Thyroid gland (tissue), 4 donors: ENCODE measurements at regions not wholly inside any gene's neighbourhood (a gene's known extent, or its start where the extent isn't known, plus 50 kb on each side); places are given as distances from the start of the nearest gene placed in this dataset.

Experiments
- DNase-seq, 2 donors: peaks; one replicate each; pipeline ENCODE4 v3.0.0-alpha.2; 2019
- H3K27ac ChIP-seq, 3 donors: fragments of 200-600 bp; sonication (generic); 1 replicate in 2 of 3; 2 replicates in 1 of 3; pipeline ENCODE4 v1.5.1; 2016 to 2019; ENCODE audit warnings: mild to moderate bottlenecking in 1 of 3, moderate library complexity in 1 of 3
- H3K27me3 ChIP-seq: fragments of 200-600 bp; sonication (generic); one replicate; pipeline ENCODE4 v1.5.1; 2019
- H3K36me3 ChIP-seq, 2 donors: fragments of 200-600 bp; sonication (generic); one replicate each; pipeline ENCODE4 v1.5.1; 2016 to 2019
- H3K4me1 ChIP-seq, 2 donors: fragments of 200-600 bp; sonication (generic); one replicate each; pipeline ENCODE4 v1.5.1; 2017 to 2019
- H3K4me3 ChIP-seq, 3 donors: fragments of 200-600 bp; sonication (generic); replicated peaks in 1 of 3; 1 replicate in 2 of 3; 2 replicates in 1 of 3; pipeline ENCODE4 v1.5.1; 2016; ENCODE audit warnings: mild to moderate bottlenecking in 1 of 3
- H3K9me3 ChIP-seq: fragments of 200-600 bp; sonication (generic); one replicate; pipeline ENCODE4 v1.5.1; 2017
- CTCF ChIP-seq, 6 experiments: fragments of 200-600 bp in 3 of 6; fragments of 450-650 bp in 3 of 6; sonication (generic) in 3 of 6; IDR thresholded peaks; one replicate each; pipeline ENCODE4 v1.5.1; 2016 to 2019; ENCODE audit warnings: antibody characterized with exemption in 6 of 6, mild to moderate bottlenecking in 2 of 6, inconsistent platforms in 1 of 6, moderate library complexity in 1 of 6
- POLR2A ChIP-seq, 2 donors: fragments of 450-650 bp; IDR thresholded peaks; one replicate each; pipeline ENCODE4 v1.6.1; 2017; ENCODE audit warnings: antibody characterized with exemption in 2 of 2, mild to moderate bottlenecking in 2 of 2, moderate library complexity in 1 of 2
- WGBS, 2 donors: methylation state at CpG; one replicate each; pipeline ENCODE4 v1.1.5; 2017; 5-methylcytosine and 5-hydroxymethylcytosine counted together
- intact Hi-C: fragments of 100-400 bp; cut with DNase I; formaldehyde crosslinking; loops from one replicate; pipeline ENCODE4 v1.15.1; 2023

- intact Hi-C loops = no loop called here
- no peaks in the 10 kb centered on the region for H3K36me3 ChIP-seq
- no peak for DNase-seq
- H3K9me3 ChIP-seq = no peaks in the 10 kb centered on the region
- TF ChIP-seq CTCF (IDR thresholded peaks at IDR 0.05) (no peak), POLR2A (IDR thresholded peaks at IDR 0.05) (no peak)
- WGBS, 2 donors = 95 to 96% methylated on average over 24 of the region's 24 CpGs
- H3K27me3 ChIP-seq = peaks cover 3% of the 10 kb centered on the region
- H3K4me3 ChIP-seq = no peak overlapping the region
- H3K27ac ChIP-seq = no peak overlapping the region
- H3K4me1 ChIP-seq = peaks cover 0 to 4% of the 10 kb centered on the region in 2 donors
Measured at GRCh38 chr15:70586241-70586640, 177.1 kb downstream of the UACA start.

- DNase-seq = no peak
- Histone ChIP-seq H3K4me1 (peaks cover 0 to 4% of the 10 kb centered on the region in 2 donors), H3K36me3 (no peaks in the 10 kb centered on the region), H3K27ac (no peak overlapping the region), H3K27me3 (peaks cover 3% of the 10 kb centered on the region), H3K9me3 (no peaks in the 10 kb centered on the region), H3K4me3 (no peak overlapping the region)
- TF ChIP-seq CTCF (IDR thresholded peaks at IDR 0.05) (no peak), POLR2A (IDR thresholded peaks at IDR 0.05) (no peak)
- intact Hi-C loops = no loop called here
- 53 to 63% methylated on average over 10 of the region's 10 CpGs for WGBS, 2 donors
Measured at GRCh38 chr15:70585707-70586034, 177.7 kb downstream of the UACA start.

GRCh38 chr15:70584838-70585706 is 178.3 kb downstream of the UACA start:
- DNase-seq = peak in 1 of 2 donors; percentile 5
- Histone ChIP-seq H3K9me3 (no peaks in the 10 kb centered on the region), H3K4me1 (peaks cover 0 to 4% of the 10 kb centered on the region in 2 donors), H3K27me3 (peaks cover 3% of the 10 kb centered on the region), H3K4me3 (no peak overlapping the region), H3K36me3 (no peaks in the 10 kb centered on the region), H3K27ac (no peak overlapping the region)
- TF ChIP-seq POLR2A (IDR thresholded peaks at IDR 0.05) = no peak
- TF ChIP-seq CTCF (IDR thresholded peaks at IDR 0.05) = peak in 3 of 6 experiments; percentile 21 to 28 (median 27)
- WGBS, 2 donors = 20 to 29% methylated on average over 22 to 38 of the region's 64 CpGs
- intact Hi-C loops = no loop called here

GRCh38 chr15:70584441-70584837 is 178.9 kb downstream of the UACA start:
- intact Hi-C loops = no loop called here
- Histone ChIP-seq H3K4me1 (peaks cover 0 to 4% of the 10 kb centered on the region in 2 donors), H3K27ac (no peak overlapping the region), H3K4me3 (no peak overlapping the region), H3K27me3 (peaks cover 3% of the 10 kb centered on the region), H3K36me3 (no peaks in the 10 kb centered on the region), H3K9me3 (no peaks in the 10 kb centered on the region)
- no peak for TF ChIP-seq POLR2A (IDR thresholded peaks at IDR 0.05)
- TF ChIP-seq CTCF (IDR thresholded peaks at IDR 0.05) = no peak
- WGBS, 2 donors = 96% methylated on average over 4 of the region's 4 CpGs
- DNase-seq = no peak

- DNase-seq = no peak
- H3K9me3 ChIP-seq = no peaks in the 10 kb centered on the region
- 61 to 72% methylated on average over 4 of the region's 4 CpGs for WGBS, 2 donors
- H3K27ac ChIP-seq = no peak overlapping the region
- peaks cover 3% of the 10 kb centered on the region for H3K27me3 ChIP-seq
- H3K4me3 ChIP-seq = no peak overlapping the region
- H3K4me1 ChIP-seq = peaks cover 0 to 4% of the 10 kb centered on the region in 2 donors
- intact Hi-C loops = no loop called here
- no peaks in the 10 kb centered on the region for H3K36me3 ChIP-seq
- TF ChIP-seq CTCF (IDR thresholded peaks at IDR 0.05) (no peak), POLR2A (IDR thresholded peaks at IDR 0.05) (no peak)
Measured at GRCh38 chr15:70583006-70583405, 180.4 kb downstream of the UACA start.
